GM19455 (cell line): ENCODE measurements at regions not wholly inside any gene's neighbourhood (a gene's known extent, or its start where the extent isn't known, plus 50 kb on each side); places are given as distances from the start of the nearest gene placed in this dataset.
"Not testable (repeated sequence)": the region's sequence is repeated elsewhere in the genome, so short reads cannot be mapped to it uniquely, and the experiment has no call there.

Experiments used
- ATAC-seq: cut with Tn5 transposase; IDR thresholded peaks from one replicate; pipeline ENCODE4 v1.9.1; 2021; ENCODE audit not compliant: unreplicated experiment

DNA sequence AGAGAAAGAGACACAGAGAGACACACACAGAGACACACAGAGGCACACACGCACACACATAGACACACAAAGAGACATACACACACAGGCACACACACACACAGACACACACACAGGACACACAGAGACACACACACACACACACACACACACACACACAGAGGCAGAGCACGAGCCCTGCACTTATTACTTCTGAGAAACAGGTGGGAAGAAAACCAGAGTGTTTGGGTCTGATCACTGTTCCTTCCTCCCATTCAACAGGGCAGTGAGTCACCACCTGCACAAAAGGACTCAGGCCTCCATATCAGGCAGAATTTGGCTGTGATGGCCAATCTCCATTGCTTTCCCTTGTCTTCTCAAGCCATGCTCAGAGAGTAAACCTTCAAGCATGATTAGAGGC is 285.0 kb downstream of the ANAPC1 start:
- not testable (repeated sequence) for ATAC-seq

DNA sequence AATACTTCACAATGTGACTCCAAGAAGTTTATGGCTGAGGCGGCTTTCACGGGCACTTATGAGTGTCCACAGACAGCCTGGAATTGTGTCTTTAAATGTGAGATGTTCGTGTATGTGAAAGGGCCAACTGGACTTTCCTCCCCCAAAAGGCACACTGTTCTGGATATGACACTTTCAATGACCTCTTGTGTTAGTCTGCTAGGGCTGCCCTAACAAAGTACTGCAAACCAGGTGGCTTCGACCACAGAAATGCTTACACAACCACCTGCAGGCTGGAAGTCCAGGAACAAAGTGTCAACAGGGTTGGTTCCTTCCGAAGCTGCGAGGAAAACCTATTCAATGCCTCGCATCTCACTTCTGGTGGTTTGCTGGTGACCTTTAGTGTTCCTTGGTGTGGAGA is 281.7 kb downstream of the ANAPC1 start:
- not testable (repeated sequence) for ATAC-seq

DNA sequence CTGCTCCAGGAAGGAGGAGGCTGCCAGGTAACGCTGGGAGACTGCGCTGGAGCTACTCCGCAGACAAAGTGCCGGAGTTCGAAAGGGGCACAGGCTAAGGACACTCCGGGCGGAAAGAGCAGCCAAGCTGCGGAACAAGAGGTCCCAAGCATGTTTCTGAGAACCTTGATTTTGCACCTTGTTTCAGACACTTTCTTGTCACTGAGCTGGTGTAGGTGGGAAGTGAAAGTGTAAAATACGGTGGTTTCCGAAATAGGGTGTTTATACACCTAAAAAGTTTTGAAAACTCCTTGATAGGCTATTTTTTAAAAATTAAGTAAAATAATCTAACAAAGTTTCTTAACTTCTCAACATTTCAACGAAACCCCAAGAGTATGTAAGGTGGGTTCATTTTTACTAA is 278.2 kb downstream of the ANAPC1 start:
- not testable (repeated sequence) for ATAC-seq

DNA sequence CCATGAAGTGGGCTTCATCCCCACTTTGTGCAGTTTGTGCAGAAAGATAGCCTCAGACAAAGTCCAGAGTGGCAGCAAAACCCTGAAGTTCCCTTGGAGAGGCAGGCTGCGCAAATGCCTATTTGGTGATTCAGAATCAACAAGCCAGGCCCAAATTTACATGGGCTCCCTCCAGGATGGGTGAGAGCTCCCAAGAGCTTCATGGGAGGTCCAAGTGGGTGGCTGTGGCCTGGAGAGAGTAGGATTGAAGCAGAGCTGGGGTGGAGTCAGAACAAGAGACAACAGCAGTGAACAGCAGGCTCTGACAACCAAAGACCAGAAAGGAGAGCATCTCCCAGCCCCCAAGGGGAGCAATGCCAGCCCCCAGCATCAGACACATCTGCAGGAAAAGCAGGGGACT is 277.4 kb downstream of the ANAPC1 start:
- ATAC-seq: not testable (repeated sequence)

DNA sequence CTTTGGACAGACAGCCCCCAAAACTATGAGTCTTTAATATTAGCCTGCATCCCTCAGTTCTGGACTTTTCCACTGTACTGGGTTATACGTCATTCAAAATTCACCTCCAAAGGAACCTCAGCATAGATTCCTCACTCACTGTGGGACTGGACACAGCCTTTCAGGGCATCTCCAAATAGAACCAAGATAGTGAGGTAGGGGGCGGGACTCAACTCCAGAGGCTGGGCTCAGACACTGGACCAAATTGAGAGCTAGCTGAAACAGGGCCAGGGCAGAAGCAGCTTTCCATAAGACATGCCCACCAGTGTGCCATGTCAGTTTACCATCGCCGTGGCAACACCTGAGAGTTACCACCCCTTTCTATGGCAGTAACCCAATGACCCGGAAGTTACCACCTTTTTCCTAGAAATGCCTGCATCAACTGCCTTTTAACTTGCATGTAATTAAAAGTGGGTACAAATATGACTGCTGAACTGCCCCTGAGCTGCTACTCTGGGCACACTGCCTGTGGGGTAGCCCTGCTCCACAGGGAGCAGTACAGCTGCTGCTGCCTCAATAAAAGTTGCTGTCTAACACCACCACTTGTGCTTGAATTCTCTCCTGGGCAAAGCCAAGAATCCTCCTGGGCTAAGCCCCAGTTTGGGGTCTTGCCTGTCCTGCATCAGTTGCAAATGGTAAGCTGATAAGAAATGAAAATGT is 274.7 kb downstream of the ANAPC1 start:
- ATAC-seq: not testable (repeated sequence)

DNA sequence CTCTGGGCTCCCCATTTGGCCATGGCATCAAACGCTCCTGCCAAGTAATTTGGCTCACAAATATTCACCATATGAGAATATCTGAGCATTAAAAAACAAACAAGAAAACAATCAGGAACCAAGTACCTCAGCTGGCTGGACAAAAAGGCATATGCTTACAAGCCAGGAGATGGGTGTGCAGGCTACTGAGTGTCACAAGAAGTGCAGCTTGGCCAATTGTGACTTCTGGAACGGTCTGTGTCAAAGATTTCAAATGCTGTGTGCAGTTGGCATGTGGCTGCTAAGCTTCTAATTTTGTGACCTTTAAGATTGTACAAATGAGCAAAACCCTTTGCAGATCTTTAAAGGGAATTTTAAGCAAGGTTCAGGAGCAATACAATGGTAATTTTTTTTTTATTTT is 274.0 kb downstream of the ANAPC1 start:
- not testable (repeated sequence) for ATAC-seq

DNA sequence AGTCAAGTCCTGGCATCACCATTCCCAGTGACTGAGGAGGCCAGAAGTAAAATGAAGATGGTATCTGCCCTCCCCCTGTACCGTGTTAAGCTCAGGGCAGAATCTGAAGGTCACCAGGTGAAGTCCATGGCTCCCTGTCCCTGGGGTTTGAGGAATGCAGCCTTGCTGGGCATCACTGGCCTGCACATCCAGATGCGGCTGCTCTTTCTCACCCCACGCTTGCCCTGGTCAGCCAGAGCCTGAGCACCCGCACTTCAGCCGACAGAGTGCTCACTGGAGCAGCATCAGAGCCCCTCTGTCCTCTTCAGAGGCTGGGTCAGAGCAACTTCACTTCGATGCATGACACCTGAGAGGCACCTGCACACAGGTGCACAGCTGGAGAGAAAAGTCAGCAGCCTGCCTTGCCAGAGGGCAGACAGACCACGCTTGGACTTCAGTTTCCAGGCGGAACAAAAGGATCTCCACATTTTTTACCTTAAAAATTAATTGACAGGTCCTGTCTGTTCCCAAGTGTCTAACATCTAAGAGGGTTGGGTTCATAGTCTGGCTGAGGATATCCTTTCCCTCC is 267.3 kb downstream of the ANAPC1 start:
- ATAC-seq: no peak

DNA sequence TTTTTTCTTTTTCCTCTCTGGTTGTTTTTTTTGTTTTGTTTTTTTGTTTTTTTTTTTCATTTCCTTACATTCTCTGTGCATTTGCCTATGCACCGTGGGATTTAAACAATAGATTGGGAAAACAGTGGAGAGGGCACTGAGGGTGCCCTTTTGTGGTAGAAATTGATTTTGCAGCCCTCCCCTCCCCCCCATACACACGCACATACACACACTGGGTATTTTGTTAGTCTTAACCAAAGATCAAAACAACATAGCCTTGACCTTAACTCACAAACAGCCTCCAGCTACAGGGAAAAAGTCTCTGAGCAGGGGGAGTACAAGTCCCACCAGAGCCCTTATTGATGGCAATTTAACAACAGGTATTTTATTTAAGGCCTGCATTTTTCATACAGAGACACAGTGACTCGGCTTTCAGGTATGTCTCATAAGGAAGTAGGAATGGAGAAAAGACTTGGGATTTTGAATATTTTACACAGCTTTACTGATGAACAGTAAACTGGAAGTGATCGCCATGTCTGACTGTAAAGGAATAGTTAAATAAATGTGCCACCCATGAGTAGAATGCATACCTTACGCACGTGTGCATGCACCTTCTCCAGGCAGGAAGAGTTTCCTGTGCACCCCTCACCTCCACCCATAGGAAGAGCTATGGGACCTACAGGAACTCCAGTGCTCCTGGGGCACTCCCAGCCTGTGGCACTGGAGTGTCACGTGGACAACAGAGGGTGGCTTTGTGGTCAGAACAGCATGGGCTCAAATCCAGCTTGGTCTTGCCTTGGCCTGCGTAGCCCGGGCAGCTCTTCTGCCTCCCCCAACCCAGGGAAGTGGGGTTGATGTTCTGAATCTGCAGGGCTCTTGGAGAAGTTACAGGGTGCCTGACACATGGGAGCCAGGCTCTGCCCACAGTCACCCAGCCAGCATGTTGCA is 266.4 kb downstream of the ANAPC1 start:
- ATAC-seq: no peak

DNA sequence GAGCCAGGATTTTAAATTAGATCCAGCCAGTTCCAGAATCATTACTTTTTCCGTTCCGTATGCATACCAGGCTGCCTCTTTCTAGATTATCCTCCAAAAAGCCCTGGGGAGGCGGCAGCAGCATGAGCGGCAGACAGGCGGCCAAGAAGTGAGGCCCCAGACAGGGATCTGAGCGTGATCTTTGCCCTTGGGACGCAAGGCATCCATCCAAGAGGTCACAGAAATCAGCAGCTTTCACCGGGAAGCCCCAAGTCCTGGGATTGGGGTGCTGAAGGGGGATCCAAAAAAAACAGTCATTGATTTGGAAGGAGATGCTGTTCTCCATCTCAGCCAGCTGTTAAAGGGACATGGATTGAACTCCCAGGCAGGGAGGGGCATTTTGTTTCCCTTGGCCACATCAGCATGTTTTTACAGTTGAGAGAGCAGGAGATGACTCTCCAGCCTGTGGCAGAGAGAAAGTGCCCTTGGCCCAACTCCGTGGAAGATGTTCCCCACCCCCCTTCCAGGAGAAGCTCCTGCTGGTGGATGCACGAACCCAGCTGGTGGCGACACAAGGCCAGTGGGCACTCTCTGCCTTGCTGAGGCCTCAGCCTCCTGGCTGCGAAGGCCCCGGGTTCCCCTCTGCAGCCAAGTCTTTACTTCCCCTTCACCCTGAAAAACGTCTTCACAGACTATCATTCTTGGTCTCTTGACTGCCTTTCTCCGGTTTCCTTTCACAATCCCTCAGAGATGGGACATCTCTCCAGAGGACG is 265.6 kb downstream of the ANAPC1 start:
- no peak for ATAC-seq

DNA sequence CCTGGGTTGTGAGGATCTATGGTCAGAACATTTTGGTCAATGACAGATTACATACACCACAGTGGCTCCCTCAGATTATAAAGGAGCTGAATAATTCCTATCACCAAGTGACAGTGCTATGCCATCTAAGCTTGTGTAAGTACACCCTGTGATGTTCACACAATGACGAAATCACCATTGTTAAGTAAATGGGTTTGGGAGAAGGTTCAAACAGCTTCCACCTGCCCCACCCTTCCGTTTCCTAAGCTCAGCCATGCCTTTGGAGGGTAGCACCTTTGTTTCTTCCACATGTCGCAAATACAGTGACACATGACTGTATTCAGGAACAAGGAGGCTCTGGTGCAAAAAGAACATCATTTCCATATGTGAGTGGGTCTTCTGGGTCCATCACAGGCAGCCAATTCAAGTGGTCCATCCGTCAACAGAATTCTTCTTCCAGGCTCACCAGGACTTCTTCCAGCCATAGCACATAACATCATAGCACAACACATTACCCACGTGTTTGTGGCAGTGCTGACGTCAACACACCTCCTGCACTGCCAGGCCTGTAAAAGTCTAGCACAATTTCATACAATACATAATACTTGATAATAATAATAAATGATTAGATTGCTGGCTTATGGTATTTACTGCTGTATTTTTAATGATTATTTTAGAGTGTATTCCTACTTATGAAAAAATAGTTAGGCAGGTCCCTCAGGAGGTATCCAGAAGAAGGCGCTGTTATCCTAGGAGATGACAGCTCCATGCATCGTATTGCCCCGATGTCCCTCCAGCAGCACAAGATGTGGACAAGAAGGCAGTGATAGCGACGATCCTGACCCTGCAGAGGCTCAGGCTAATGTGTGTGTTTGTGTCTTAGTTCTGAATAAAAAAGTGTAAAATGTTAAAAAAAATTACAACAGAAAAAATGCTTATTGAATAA is 264.8 kb downstream of the ANAPC1 start:
- no peak for ATAC-seq

DNA sequence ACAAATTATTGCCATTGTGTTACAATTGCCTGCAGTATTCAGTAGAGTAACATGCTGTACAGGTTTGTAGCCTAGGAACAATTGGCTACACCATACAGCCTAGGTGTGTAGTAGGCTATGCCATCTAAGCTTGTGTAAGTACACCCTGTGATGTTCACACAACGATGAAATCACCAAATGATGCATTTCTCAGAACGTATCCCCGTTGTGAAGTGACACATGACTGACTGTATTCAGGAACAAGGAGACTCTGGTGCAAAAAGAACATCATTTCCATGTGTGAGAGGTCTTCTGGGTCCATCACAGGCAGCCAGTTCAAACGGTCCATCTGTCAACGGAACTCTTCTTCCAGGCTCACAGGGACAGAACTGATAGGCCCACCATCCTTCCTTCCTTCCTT is 263.7 kb downstream of the ANAPC1 start:
- no peak for ATAC-seq

DNA sequence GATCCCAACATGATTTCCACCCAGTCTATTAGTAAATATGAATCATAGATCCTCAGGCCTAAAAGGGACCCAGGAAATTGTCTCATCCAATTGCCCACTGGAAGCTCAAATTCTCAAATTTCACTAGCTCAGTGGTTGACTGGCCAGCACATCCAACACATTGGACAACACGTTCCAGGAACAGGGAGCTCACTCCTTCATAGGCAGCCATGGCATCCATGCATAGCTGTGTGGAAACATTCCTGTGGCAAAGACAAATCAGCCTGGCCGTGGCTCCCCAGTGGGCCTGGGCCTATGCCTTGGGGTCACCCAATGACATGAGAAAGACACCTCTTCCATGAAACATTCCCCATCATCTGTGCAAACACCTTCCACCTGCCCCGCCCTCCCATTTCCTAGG is 261.1 kb downstream of the ANAPC1 start:
- ATAC-seq: no peak

DNA sequence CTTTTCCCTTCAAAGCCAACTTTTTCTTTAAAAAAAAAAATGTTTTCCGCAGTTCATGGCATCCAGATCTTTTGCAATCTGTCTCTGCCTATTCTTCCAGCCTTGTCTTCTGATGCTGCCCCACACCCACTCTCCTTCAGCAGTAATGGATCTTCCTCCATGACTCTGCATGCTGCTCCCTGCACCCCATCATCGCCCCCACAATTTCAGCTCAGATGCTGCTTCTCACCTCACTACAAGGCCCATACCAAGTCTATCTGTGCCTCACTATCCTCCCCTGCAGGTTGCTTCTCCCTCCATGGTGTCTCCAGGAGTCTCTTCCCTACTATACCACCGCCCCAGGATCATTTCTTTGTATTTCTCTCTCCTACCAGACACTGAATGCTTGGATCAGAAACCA is 260.6 kb downstream of the ANAPC1 start:
- no peak for ATAC-seq

DNA sequence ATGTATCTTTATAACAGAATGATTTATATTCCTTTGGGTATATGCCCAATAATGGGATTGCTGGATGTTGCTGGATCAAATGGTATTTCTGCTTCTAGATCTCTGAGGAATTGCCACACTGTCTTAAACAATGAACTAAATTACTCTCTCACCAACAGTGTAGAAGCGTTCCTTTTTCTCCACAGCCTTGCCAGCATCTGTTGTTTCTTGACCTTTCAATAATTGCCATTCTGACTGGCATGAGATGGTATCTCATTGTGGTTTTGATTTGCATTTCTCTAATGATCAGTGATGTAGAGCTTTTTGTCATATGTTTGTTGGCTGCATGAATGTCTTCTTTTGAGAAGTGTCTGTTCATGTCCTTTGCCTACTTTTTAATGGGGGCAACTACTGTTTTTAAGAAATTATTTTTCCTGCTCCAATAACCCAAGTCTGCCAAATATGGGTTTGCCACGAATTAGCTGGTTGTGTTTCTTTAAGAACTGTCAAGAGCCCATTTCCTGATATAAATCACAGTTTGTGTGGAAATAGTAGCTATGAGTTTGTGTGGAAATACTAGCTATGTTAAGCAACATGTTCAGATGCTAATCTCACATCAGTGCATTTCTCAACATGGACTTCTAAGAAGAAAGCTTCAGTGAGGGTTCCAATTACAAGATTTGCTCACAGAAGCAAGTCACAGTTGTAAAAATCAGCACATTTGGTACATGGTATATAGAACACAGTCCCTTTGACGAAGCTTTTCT is 259.4 kb downstream of the ANAPC1 start:
- ATAC-seq: no peak

DNA sequence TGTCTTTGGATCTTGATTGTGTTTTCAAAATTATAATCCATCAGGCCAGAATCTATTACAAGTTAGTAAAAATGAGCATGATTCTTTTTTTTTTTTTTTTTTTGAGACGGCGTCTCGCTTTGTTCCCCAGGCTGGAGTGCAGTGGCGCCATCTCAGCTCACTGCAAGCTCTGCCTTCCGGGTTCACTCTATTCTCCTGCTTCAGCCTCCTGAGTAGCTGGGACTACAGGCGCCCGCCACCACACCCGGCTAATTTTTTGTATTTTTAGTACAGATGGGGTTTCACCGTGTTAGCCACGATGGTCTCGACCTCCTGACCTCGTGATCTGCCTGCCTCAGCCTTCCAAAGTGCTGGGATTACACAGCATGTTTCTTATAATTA is 258.8 kb downstream of the ANAPC1 start:
- ATAC-seq: not testable (repeated sequence)

DNA sequence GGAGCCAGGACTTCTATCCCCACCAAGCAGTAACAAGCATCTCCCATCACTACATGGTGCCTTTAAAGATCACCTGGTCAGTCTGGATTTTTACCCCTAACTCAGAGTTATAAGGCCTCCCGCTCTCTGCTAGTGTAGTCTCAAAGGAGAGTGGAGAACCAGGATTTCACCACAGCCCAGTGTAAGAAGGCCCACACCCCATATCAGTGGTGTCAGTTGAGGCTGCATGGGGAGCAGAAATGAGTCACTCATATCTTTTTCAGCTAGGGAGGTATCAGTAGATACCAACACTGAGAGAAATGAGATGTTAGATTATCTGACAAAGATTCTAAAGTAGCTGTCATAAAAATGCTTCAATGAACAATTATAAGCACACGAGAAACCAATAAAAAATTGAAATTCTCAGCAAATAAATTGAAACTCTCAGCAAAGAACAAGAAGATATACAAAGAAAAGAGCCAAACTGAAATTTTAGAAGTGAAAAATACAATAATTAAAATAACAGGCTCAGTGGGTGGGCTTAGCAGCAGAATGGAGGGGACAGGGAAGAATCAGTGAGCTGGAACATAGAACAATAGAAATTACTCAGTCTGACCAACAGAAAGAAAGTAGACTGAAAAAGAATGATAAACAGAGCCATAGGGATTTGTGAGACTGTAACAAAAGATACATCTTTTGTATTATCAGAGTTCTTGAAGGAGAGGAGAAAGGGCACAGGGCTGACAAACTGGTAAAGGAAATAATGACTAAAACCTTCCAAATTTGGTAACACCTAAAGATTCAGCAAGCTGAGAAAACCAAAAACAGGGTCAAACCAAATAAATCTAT is 257.7 kb downstream of the ANAPC1 start:
- no peak for ATAC-seq

DNA sequence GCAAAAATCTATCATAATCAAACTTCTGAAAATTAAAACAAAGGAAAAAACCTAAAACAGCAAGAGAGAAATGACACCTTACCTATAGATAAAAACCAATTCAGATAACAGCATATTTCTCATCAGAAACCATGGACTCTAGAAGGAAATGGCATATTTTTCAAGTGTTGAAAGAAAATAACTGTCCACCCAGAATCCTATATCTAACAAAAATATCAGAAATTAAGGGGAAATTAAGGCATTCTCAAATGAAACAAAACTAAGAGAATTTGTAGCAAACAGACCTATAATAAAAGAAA is 257.2 kb downstream of the ANAPC1 start:
- ATAC-seq: no peak

DNA sequence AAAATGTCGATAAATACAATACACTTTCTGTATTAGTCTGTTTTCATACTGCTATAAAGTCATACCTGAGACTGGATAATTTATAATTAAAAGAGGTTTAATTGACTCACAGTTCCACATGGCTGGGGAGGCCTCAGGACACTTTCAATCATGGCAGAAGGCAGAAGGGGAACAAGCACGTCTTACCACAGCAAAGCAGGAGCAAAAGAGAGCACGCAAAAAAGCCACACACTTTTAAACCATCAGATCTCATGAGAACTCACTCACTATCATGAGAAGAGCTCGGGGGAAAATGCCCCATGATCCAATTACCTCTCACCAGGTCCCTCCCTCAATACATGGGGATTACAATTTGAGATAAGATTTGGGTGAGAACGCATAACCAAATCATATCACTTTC is 256.7 kb downstream of the ANAPC1 start:
- no peak for ATAC-seq

DNA sequence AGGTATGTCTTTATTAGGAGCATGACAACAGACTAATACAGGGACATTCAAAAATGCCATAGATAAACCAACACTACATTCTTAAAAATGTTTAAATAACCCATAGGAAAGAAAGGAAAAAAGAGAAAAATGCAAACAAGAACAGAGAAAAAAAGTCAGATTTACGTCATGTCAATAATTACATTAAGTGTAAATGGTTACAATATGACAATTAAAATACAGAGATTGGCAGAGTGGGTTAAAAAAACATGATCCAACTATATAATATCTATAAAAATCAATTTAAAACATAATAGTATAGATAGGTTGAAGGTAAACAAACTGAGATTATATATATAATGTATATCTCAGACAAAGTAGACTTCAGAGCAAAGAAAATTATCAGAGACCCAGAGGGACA is 255.8 kb downstream of the ANAPC1 start:
- ATAC-seq: no peak
